Neural cell (in vitro differentiated cells): ENCODE measurements at regions not wholly inside any gene's neighbourhood (a gene's known extent, or its start where the extent isn't known, plus 50 kb on each side); places are given as distances from the start of the nearest gene placed in this dataset.

Experiments
- H2AFZ ChIP-seq: fragments of 200-600, 300-800 bp; sonication (generic), shearing (Covaris generic); 2 replicates; pipeline ENCODE4 v1.6.0; 2014; ENCODE audit warnings: low read depth, mild to moderate bottlenecking, antibody characterized with exemption, low read length, moderate library complexity
- H3F3A ChIP-seq: fragments of 200-600 bp; shearing (Covaris generic); 2 replicates; pipeline ENCODE4 v1.6.1; 2016; ENCODE audit warnings: mild to moderate bottlenecking, moderate library complexity, mixed read lengths, antibody characterized with exemption, low read length; ENCODE audit not compliant: insufficient read depth, poor library complexity, severe bottlenecking
- H3K27ac ChIP-seq: fragments of 200-600, 300-800 bp; sonication (generic), shearing (Covaris generic); 2 replicates; pipeline ENCODE4 v1.5.1; 2014; ENCODE audit warnings: mild to moderate bottlenecking, low read length, moderate library complexity
- H3K27me3 ChIP-seq: fragments of 300-800, 200-600 bp; sonication (generic), shearing (Covaris generic); 2 replicates; pipeline ENCODE4 v1.6.0; 2014; ENCODE audit warnings: mild to moderate bottlenecking, low read depth, low read length, moderate library complexity; ENCODE audit not compliant: insufficient read depth
- H3K36me3 ChIP-seq: fragments of 300-800, 200-600 bp; sonication (generic), shearing (Covaris generic); 2 replicates; pipeline ENCODE4 v1.5.1; 2014; ENCODE audit warnings: mild to moderate bottlenecking, antibody characterized with exemption, low read length, moderate library complexity; ENCODE audit not compliant: insufficient read depth
- H3K4me2 ChIP-seq: fragments of 300-800, 200-600 bp; sonication (generic), shearing (Covaris generic); 2 replicates; pipeline ENCODE4 v1.6.0; 2014; ENCODE audit warnings: mild to moderate bottlenecking, low read length
- H3K4me3 ChIP-seq: fragments of 300-800, 200-600 bp; sonication (generic), shearing (Covaris generic); 2 replicates; pipeline ENCODE4 v1.5.1; 2014; ENCODE audit warnings: mild to moderate bottlenecking, low read length, moderate library complexity
- H3K79me2 ChIP-seq: fragments of 200-600 bp; shearing (Covaris generic); replicated peaks from 2 replicates; pipeline ENCODE4 v1.6.0; 2014; ENCODE audit warnings: mild to moderate bottlenecking, low read length, moderate library complexity; ENCODE audit not compliant: insufficient read depth
- H3K9ac ChIP-seq: fragments of 300-800, 200-600 bp; sonication (generic), shearing (Covaris generic); 2 replicates; pipeline ENCODE4 v1.6.1; 2016; ENCODE audit warnings: mild to moderate bottlenecking, low read length, mixed read lengths
- H3K9me2 ChIP-seq: fragments of 200-600 bp; shearing (Covaris generic); 2 replicates; pipeline ENCODE4 v1.6.1; 2016; ENCODE audit warnings: mild to moderate bottlenecking, low read length, mixed read lengths; ENCODE audit not compliant: insufficient read depth
- H3K9me3 ChIP-seq: fragments of 200-600, 300-800 bp; sonication (generic), shearing (Covaris generic); 2 replicates; pipeline ENCODE4 v1.6.1; 2016; ENCODE audit warnings: mild to moderate bottlenecking, mixed run types, low read length, moderate library complexity, mixed read lengths
- H4K20me1 ChIP-seq: fragments of 200-600 bp; shearing (Covaris generic); 2 replicates; pipeline ENCODE4 v1.6.1; 2016; ENCODE audit warnings: mild to moderate bottlenecking, mixed run types; ENCODE audit not compliant: insufficient read depth
- EP300 ChIP-seq: fragments of 450-650 bp; conservative IDR thresholded peaks from 2 replicates; pipeline ENCODE4 v1.6.1; 2014; ENCODE audit warnings: antibody characterized with exemption, mild to moderate bottlenecking, moderate library complexity; ENCODE audit not compliant: poor library complexity, severe bottlenecking
- EZH2 ChIP-seq: fragments of 200-600, 300-800 bp; shearing (Covaris generic), sonication (generic); IDR thresholded peaks from 2 replicates; pipeline ENCODE4 v1.6.1; 2014; ENCODE audit warnings: antibody characterized with exemption, low read length, borderline replicate concordance, mild to moderate bottlenecking; ENCODE audit not compliant: insufficient read depth, poor library complexity, severe bottlenecking
- MXI1 ChIP-seq: fragments of 450-650 bp; conservative IDR thresholded peaks from 2 replicates; pipeline ENCODE4 v1.6.1; 2014; ENCODE audit warnings: antibody characterized with exemption, mild to moderate bottlenecking; ENCODE audit not compliant: poor library complexity, severe bottlenecking
- POLR2AphosphoS5 ChIP-seq: IDR thresholded peaks from 2 replicates; pipeline ENCODE4 v1.6.1; 2012
- RAD21 ChIP-seq: fragments of 450-650 bp; conservative IDR thresholded peaks from 2 replicates; pipeline ENCODE4 v1.6.1; 2014; ENCODE audit warnings: antibody characterized with exemption, mild to moderate bottlenecking, moderate library complexity
- SMC3 ChIP-seq: fragments of 450-650 bp; conservative IDR thresholded peaks from 2 replicates; pipeline ENCODE4 v1.6.1; 2014; ENCODE audit warnings: antibody characterized with exemption, mild to moderate bottlenecking, moderate library complexity; ENCODE audit not compliant: poor library complexity
- TAF1 ChIP-seq: IDR thresholded peaks from 2 replicates; pipeline ENCODE4 v1.6.1; 2012; ENCODE audit warnings: low read depth
- TF ChIP-seq, protein P1 (sequence below): fragments of 450-650 bp; IDR thresholded peaks from 2 replicates; pipeline ENCODE4 v1.5.1; 2014; ENCODE audit warnings: antibody characterized with exemption, mild to moderate bottlenecking, moderate library complexity; ENCODE audit not compliant: poor library complexity, severe bottlenecking
- TF ChIP-seq, protein P2 (sequence below): IDR thresholded peaks from 2 replicates; pipeline ENCODE4 v1.6.1; 2012; ENCODE audit warnings: borderline replicate concordance

DNA sequence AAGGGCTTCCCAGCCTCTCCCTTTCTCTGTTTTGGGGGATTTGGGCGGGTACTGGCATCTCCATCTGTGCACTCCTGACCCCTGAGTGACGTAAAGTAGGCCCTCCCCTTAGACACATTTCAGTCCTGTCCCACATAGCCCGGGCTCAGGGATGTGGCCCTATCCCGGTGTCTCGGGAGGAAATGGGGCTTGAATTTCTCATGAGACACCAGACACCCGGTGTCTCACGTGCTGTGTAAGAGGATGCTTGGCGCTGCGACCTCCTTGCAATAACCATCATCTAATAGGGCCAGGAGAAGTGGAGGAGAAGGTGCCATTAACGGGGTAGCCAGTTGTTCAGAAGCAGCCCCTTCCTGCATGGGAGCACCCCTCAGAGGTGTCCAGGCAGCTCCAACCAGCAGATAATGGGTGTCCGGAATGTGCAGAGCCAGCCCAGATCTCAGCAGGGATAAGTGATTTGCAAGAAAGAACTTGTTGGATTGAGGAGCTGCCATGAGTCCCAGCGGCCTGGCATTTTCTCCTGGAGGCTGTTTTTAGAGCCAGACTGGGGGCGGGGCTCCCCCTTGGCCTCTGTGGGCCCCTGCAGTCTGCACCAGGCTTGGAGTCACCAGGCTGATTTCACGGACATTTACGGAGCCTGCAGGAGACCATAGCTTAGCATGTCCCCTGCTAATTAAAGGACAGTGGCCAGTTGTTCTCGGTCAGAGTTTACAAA, 372.0 kb downstream of the PREX1 start:
- H3F3A ChIP-seq, result no peaks in the 10 kb centered on the region
- no peaks in the 10 kb centered on the region for H4K20me1 ChIP-seq
- H3K9ac ChIP-seq, result no peak overlapping the region
- H3K9me2 ChIP-seq, result no peaks in the 10 kb centered on the region
- no peaks in the 10 kb centered on the region for H3K79me2 ChIP-seq
- H3K27me3 ChIP-seq, result no peaks in the 10 kb centered on the region
- H3K4me2 ChIP-seq, result no peak overlapping the region
- H3K9me3 ChIP-seq, result no peaks in the 10 kb centered on the region
- no peaks in the 10 kb centered on the region for H3K36me3 ChIP-seq
- H3K27ac ChIP-seq, result no peak overlapping the region
- no peak overlapping the region for H2AFZ ChIP-seq
- H3K4me3 ChIP-seq, result no peak overlapping the region
- TF ChIP-seq EP300 (no peak), EZH2 (no peak), RAD21 (no peak)
- TF ChIP-seq, protein P1, sequence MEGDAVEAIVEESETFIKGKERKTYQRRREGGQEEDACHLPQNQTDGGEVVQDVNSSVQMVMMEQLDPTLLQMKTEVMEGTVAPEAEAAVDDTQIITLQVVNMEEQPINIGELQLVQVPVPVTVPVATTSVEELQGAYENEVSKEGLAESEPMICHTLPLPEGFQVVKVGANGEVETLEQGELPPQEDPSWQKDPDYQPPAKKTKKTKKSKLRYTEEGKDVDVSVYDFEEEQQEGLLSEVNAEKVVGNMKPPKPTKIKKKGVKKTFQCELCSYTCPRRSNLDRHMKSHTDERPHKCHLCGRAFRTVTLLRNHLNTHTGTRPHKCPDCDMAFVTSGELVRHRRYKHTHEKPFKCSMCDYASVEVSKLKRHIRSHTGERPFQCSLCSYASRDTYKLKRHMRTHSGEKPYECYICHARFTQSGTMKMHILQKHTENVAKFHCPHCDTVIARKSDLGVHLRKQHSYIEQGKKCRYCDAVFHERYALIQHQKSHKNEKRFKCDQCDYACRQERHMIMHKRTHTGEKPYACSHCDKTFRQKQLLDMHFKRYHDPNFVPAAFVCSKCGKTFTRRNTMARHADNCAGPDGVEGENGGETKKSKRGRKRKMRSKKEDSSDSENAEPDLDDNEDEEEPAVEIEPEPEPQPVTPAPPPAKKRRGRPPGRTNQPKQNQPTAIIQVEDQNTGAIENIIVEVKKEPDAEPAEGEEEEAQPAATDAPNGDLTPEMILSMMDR, result no peak
- TF ChIP-seq, protein P2, sequence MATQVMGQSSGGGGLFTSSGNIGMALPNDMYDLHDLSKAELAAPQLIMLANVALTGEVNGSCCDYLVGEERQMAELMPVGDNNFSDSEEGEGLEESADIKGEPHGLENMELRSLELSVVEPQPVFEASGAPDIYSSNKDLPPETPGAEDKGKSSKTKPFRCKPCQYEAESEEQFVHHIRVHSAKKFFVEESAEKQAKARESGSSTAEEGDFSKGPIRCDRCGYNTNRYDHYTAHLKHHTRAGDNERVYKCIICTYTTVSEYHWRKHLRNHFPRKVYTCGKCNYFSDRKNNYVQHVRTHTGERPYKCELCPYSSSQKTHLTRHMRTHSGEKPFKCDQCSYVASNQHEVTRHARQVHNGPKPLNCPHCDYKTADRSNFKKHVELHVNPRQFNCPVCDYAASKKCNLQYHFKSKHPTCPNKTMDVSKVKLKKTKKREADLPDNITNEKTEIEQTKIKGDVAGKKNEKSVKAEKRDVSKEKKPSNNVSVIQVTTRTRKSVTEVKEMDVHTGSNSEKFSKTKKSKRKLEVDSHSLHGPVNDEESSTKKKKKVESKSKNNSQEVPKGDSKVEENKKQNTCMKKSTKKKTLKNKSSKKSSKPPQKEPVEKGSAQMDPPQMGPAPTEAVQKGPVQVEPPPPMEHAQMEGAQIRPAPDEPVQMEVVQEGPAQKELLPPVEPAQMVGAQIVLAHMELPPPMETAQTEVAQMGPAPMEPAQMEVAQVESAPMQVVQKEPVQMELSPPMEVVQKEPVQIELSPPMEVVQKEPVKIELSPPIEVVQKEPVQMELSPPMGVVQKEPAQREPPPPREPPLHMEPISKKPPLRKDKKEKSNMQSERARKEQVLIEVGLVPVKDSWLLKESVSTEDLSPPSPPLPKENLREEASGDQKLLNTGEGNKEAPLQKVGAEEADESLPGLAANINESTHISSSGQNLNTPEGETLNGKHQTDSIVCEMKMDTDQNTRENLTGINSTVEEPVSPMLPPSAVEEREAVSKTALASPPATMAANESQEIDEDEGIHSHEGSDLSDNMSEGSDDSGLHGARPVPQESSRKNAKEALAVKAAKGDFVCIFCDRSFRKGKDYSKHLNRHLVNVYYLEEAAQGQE, result no peak

DNA sequence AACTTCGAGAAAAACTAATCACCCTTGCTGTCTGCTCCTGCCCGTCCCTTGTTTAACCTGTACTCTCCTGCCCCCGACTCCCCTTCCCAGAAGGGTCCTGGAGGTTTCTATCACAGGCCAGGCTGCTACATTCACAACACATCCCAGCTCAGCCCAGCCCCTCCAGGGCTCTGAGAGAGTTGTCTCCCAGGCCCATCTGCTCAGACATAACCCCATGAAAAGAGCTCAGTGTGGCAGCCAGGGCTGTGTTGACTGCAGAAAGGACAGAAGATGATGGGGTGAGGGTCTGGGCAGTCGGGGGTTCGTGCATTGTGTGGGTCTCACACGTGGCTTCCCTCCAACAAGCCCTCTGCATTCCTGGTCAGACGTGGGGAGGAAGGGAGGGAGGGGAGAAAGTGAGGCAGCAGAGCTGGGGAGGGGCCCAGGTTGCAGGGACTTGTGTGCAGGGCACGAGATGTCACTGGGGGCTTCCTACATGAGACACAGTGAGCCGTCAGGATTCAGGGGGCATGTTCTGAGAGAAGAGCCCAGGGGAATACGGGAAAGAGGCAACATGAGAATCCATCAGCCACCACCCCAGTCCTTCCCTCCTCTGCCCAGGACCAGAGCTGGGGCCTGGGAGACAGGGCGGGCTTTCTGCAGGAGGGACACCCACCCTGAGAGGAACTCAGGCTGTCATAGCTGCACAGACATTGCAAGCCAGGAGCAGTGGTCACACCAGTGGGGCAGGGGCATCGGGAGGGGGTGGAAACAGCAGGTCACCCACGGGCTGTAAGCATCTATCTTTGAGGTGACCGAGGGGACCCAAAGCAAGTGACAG, 372.9 kb downstream of the PREX1 start:
- Histone ChIP-seq H3K36me3 (no peaks in the 10 kb centered on the region), H3K4me2 (no peak overlapping the region), H4K20me1 (no peaks in the 10 kb centered on the region), H3F3A (no peaks in the 10 kb centered on the region), H3K27me3 (no peaks in the 10 kb centered on the region), H3K9me3 (no peaks in the 10 kb centered on the region), H3K79me2 (no peaks in the 10 kb centered on the region), H3K9me2 (no peaks in the 10 kb centered on the region), H3K9ac (no peak overlapping the region), H2AFZ (no peak overlapping the region), H3K27ac (no peak overlapping the region), H3K4me3 (no peak overlapping the region)
- no peak for TF ChIP-seq POLR2AphosphoS5
- TF ChIP-seq EZH2, result no peak
- no peak for TF ChIP-seq EP300
- TF ChIP-seq, protein P2, result no peak
- no peak for TF ChIP-seq TAF1
- TF ChIP-seq SMC3, result no peak
- TF ChIP-seq, protein P1, result no peak
- TF ChIP-seq MXI1, result no peak
- TF ChIP-seq RAD21, result no peak
